C1 segment of cervical spinal cord (tissue), 14 donors: ENCODE measurements at regions not wholly inside any gene's neighbourhood (a gene's known extent, or its start where the extent isn't known, plus 50 kb on each side); places are given as distances from the start of the nearest gene placed in this dataset.

Experiments used
- DNase-seq, 14 donors: peaks; one replicate each; lab custom pipeline; 2025; lab: John Stamatoyannopoulos, UW

GRCh38 chr5:117805058-117805457 lies 1183.3 kb downstream of the DTWD2 start:
- no peak for DNase-seq

DNA sequence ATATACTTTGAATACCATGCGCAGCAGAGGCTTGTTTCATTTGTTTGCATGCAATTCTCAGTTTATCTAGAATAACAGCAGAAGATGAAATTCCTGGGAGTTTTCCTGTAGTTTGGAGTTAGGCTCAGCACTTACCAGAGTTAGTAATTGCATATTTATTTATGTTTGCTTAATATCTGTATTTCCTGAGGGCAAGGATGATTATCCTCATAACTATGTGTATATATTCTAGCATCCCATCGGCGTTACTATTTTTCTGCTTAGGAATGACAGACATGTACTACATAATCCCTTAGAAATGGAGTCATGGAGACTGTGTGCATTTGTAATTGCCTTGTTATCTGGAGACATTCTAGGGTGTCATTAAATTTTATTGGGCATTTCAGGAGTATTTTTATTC lies 1184.8 kb downstream of the DTWD2 start:
- no peak for DNase-seq

GRCh38 chr5:117801583-117801982 lies 1186.8 kb downstream of the DTWD2 start:
- DNase-seq: no peak

DNA sequence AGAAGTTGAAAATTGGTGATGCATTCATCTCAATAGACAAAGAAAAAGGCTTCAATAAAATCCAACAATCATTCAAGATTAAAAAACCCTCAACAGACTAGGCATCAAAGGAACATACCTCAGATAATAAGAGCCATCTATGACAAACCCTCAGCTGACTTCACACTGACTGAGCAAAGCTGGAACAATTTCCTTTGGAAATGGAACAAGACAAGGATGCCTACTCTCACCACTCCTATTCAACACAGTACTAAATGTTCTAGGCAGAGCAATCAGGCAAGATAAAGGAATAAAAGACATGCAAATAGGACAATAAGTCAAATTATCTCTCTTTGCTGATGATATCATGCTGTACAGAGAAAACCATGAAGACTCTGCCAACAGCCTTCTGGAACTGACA lies 1188.1 kb downstream of the DTWD2 start:
- peak in 1 of 14 donors; percentile 67 for DNase-seq

DNA sequence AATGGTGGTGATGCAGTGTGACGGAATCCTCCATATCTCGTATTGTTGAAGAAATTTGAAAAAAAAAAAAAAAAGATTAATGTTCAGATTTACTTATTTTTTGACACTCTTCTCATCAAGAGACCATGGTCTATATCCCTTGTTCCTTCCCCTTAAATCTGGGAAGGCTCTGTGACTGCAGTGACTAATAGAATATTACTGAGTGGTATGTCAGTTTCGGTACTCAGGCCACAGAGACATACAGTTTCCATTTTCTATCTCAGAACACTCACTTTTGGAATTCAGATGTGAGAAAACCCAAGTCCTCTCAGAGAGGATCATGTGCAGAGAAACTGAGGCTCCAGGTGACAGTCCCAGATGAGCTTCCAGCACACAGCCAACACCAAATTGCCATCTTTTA lies 1193.5 kb downstream of the DTWD2 start:
- no peak for DNase-seq

- no peak for DNase-seq
Observed at GRCh38 chr5:117793963-117794362, 1194.4 kb downstream of the DTWD2 start.

- DNase-seq: no peak
Observed at GRCh38 chr5:117792476-117792875, 1195.9 kb downstream of the DTWD2 start.

DNA sequence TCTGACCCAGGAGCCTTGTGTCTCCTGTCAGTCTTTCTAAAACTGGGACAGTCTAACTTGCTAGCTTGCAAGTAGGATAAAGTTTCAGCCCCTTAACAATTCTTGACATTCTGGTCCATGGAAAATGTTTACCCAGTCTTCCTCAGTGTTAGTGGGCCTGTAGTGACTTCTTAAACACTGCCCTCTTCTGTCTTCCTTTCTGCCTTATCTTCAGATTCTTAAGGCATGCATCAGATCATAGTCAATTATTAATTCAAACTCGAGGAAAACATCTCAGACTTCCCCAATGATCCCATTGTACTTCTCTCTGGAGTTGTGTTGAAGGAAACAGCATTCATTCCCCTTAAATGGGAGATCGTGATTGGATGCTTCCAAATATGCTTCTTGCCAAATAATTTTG lies 1199.8 kb downstream of the DTWD2 start:
- no peak for DNase-seq

DNA sequence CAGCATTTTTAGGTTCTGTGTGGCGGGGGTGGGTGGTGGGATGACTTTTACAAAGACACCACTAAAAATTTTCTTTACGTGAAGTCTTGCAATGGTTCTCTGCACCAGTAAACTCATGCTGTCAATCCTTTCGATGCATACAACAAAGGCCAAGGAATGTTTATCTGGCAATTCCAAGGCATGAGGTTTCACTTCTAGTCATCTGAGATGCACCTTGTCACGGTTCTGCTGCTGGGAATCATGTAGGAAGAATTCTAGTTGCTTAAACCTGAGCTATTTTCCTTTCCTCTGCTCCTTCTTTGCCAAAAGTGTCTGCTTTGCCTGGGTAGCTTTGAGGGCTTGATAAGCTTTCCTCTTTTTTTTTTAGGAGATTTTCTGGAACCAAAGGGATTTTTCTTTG lies 1204.5 kb upstream of the SEMA6A start:
- DNase-seq: no peak

GRCh38 chr5:117776977-117777376 lies 1202.4 kb upstream of the SEMA6A start:
- DNase-seq: no peak

GRCh38 chr5:117769877-117770276 lies 1195.3 kb upstream of the SEMA6A start:
- DNase-seq: no peak

GRCh38 chr5:117763271-117763670 lies 1188.6 kb upstream of the SEMA6A start:
- DNase-seq: no peak

DNA sequence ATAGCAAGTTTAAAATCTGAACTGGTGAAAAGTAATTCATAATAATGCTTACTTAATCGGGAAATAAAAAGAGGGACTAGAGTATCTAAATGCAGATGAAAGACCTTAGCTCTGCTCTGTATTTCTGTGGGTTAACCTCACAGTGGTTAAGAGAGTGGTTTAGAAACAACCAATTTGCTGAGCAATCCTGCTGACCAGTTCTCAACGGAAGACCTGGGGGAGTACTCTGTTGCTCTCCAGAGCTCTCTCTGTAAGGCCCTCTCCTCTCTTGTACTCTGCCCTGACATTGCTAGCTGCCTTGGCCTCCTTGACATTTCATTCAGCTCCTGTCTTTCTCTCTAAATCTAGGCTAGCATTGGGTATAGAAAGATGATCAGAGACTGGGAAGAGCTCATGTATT lies 1186.6 kb upstream of the SEMA6A start:
- no peak for DNase-seq

DNA sequence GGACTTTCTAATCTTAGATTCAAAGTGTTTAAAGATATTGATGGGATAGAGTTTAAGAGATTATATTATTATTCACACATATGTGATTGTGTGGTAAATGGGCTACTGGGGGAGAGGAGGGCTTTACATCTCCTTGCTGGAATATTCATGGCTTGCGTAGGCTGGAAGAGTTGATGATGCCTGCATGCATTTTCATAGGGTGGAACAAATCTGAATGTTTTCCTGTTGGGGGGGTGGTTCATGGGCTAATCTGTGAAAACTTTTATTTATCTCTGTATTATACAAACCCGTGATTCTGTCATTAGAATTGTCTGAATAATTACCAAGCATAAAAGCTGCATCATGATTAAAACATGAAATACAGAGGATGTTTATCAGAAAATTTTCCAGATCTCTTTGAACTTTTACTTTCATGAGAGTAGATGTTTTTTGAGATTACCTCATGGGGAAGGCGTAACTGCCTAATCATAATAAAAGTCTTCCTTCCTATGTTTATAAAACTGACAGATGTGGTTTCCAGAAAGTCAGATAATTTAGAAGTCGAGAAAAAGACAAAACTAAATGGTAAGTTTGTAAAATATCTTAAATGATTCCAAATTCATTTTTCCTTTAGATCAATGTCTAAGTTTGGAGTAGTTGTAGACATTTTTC lies 1185.4 kb upstream of the SEMA6A start:
- DNase-seq: no peak

DNA sequence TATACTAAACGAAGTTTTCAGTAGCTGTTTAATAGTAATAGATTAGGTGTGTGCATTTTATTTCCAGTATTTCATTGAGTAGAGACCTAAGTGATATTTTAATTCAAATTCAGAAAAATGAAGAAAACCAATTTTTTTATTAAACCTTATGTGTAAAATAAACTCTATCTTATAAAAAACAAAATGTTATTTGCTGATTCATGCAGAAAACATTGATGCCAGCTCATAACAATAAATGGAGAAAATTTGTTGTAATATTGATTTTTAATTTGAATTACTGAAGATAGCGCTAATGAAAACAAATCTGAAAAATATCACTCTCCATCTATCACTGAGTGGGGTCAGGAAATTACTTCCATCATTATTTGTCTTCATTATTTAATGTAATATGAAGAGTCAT lies 1177.8 kb upstream of the SEMA6A start:
- no peak for DNase-seq

GRCh38 chr5:117748336-117748735 lies 1173.7 kb upstream of the SEMA6A start:
- DNase-seq: no peak

GRCh38 chr5:117743337-117743736 lies 1168.7 kb upstream of the SEMA6A start:
- DNase-seq: no peak

- DNase-seq: no peak
Observed at GRCh38 chr5:117741655-117742206, 1167.1 kb upstream of the SEMA6A start.

GRCh38 chr5:117740268-117740667 lies 1165.6 kb upstream of the SEMA6A start:
- no peak for DNase-seq

GRCh38 chr5:117738571-117738970 lies 1163.9 kb upstream of the SEMA6A start:
- no peak for DNase-seq

- no peak for DNase-seq
Observed at GRCh38 chr5:117736698-117737097, 1162.1 kb upstream of the SEMA6A start.

- no peak for DNase-seq
Observed at GRCh38 chr5:117734056-117734455, 1159.4 kb upstream of the SEMA6A start.

DNA sequence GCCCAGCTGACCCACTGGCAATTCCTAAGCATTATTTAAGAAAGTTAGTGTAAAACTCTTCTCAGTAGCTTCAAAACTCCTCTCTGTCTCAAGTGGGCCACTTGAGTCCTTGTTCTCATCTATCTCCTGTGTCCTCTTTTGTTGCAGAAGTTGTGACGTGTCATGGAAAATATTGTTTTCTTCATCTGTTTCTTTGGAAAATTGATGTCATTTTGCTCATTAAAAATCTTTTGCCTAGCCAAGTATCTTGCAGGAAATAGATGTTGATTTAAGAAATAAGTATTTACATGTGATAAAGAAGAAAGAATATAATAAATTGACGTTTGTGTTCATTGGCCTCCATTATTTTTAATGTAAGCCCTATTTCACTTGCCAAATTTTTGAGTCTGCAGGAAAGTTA lies 1158.4 kb upstream of the SEMA6A start:
- no peak for DNase-seq

- no peak for DNase-seq
Observed at GRCh38 chr5:117732264-117732663, 1157.6 kb upstream of the SEMA6A start.
